ENCODE measurements at regions not wholly inside any gene's neighbourhood (a gene's known extent, or its start where the extent isn't known, plus 50 kb on each side); places are given as distances from the start of the nearest gene placed in this dataset.

DNA sequence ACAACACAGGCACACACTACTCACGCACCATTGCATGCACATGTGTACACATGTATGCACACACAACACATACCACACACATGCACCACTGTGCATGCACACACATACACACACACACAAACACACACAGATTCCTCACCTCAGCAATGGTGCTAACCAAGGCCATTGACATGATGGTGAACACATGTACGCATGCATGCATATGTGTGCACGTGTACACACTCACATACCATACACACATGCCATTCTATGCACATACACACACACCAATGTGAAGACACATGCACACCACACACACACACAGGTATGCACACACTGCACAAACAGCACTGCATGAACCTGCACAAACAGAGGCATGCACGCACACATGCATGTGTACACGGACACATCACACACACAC is 976.0 kb downstream of the DCDC2C start:
- no peak overlapping the region for H3K4me3 ChIP-seq (ENCODE audit: low read depth, low read length)
- no peaks in the 10 kb centered on the region for H3K4me1 ChIP-seq (ENCODE audit: control insufficient read depth, insufficient read depth, low read length)
- DNase-seq (ENCODE audit: low read depth in 4 of 6, low spot score in 6 of 6), result no peak
- no peaks in the 10 kb centered on the region for H3K27me3 ChIP-seq (ENCODE audit: control insufficient read depth, insufficient read depth, low read length)
- WGBS (ENCODE audit: insufficient coverage), result 92% methylated on average over 3 of the region's 5 CpGs
- H3K36me3 ChIP-seq (ENCODE audit: control insufficient read depth, insufficient read depth, low read length), result no peaks in the 10 kb centered on the region
- H3K9me3 ChIP-seq (ENCODE audit: control insufficient read depth, insufficient read depth, low read length), result no peaks in the 10 kb centered on the region
- H3K27ac ChIP-seq (ENCODE audit: low read depth, low read length), result no peak overlapping the region

DNA sequence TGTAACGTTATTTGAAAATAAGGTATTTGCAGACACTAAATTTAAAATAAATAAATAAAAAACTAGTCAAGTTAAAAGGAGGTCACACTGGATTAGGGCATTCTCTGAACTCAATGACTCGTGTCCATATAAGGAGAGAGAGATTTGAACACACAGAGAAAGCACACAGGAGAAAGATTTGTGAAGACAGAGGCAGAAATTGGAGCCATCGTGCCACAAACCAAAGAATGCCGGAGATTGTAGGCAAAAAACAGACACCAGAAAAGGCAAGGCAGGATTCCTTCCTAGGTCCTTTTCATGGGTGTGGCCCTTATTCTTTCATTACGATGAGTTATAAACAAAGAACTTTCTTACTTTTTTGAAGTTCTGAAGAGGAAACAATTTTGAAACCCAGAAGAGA is 981.5 kb downstream of the DCDC2C start:
- WGBS (ENCODE audit: insufficient coverage), result 39% methylated on average over 3 of the region's 5 CpGs
- H3K9me3 ChIP-seq (ENCODE audit: control insufficient read depth, insufficient read depth, low read length), result no peaks in the 10 kb centered on the region
- DNase-seq (ENCODE audit: low read depth in 4 of 6, low spot score in 6 of 6), result no peak
- H3K4me3 ChIP-seq (ENCODE audit: low read depth, low read length), result no peak overlapping the region
- H3K36me3 ChIP-seq (ENCODE audit: control insufficient read depth, insufficient read depth, low read length), result no peaks in the 10 kb centered on the region
- H3K27me3 ChIP-seq (ENCODE audit: control insufficient read depth, insufficient read depth, low read length), result no peaks in the 10 kb centered on the region
- H3K27ac ChIP-seq (ENCODE audit: low read depth, low read length), result no peak overlapping the region
- H3K4me1 ChIP-seq (ENCODE audit: control insufficient read depth, insufficient read depth, low read length), result no peaks in the 10 kb centered on the region

DNA sequence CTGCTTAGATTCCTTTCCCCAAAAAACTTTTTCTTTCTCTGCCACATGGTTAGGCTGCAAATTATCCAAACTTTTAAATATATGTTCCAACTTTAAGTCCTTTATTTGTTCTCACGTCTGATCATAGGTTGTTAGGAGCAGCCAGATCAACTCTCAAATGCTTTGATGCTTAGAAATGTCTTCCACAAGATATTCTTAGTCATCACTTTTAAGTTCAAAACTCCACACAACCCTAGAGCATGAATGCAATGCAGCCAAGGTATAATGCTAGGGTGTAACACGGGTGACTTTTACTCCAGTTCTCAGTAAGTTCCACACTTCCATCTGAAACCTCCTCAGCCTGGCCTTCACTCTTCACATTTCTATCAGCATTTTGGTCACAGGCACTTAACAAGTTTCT is 987.5 kb downstream of the DCDC2C start:
- WGBS (ENCODE audit: insufficient coverage), result 93% methylated on average over 2 of the region's 2 CpGs

DNA sequence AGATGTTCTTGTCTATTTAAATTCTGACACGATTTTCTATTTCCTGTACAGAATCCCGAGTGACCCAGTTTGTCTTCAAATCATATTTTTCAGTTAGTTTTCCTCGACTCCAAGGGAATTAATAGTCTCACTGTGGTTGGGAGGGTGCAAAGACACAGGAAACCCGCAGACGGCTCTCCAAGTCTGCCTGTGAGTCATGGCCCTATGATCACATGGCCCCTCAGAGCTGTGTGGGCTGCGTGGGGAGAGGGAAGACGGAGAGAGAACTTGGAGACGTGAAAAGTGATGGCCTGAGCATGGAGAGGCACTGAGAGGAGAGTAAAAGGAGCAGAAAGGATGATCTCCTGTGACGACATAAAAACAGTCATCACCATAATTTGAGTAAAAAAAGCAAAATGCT is 989.9 kb downstream of the DCDC2C start:
- Histone ChIP-seq H3K27ac (ENCODE audit: low read depth, low read length) (no peak overlapping the region), H3K4me3 (ENCODE audit: low read depth, low read length) (no peak overlapping the region), H3K4me1 (ENCODE audit: control insufficient read depth, insufficient read depth, low read length) (no peaks in the 10 kb centered on the region), H3K36me3 (ENCODE audit: control insufficient read depth, insufficient read depth, low read length) (no peaks in the 10 kb centered on the region), H3K27me3 (ENCODE audit: control insufficient read depth, insufficient read depth, low read length) (no peaks in the 10 kb centered on the region), H3K9me3 (ENCODE audit: control insufficient read depth, insufficient read depth, low read length) (no peaks in the 10 kb centered on the region)
- WGBS (ENCODE audit: insufficient coverage), result 78% methylated on average over 4 of the region's 9 CpGs
- no peak for DNase-seq (ENCODE audit: low read depth in 4 of 6, low spot score in 6 of 6)

More for the DNA sequence above, 987.5 kb downstream of the DCDC2C start:
- no peak for DNase-seq (ENCODE audit: low read depth in 4 of 6, low spot score in 6 of 6)
- H3K27ac ChIP-seq (ENCODE audit: low read depth, low read length), result no peak overlapping the region
- no peaks in the 10 kb centered on the region for H3K4me1 ChIP-seq (ENCODE audit: control insufficient read depth, insufficient read depth, low read length)
- no peaks in the 10 kb centered on the region for H3K9me3 ChIP-seq (ENCODE audit: control insufficient read depth, insufficient read depth, low read length)
- H3K4me3 ChIP-seq (ENCODE audit: low read depth, low read length), result no peak overlapping the region
- no peaks in the 10 kb centered on the region for H3K36me3 ChIP-seq (ENCODE audit: control insufficient read depth, insufficient read depth, low read length)
- H3K27me3 ChIP-seq (ENCODE audit: control insufficient read depth, insufficient read depth, low read length), result no peaks in the 10 kb centered on the region

DNA sequence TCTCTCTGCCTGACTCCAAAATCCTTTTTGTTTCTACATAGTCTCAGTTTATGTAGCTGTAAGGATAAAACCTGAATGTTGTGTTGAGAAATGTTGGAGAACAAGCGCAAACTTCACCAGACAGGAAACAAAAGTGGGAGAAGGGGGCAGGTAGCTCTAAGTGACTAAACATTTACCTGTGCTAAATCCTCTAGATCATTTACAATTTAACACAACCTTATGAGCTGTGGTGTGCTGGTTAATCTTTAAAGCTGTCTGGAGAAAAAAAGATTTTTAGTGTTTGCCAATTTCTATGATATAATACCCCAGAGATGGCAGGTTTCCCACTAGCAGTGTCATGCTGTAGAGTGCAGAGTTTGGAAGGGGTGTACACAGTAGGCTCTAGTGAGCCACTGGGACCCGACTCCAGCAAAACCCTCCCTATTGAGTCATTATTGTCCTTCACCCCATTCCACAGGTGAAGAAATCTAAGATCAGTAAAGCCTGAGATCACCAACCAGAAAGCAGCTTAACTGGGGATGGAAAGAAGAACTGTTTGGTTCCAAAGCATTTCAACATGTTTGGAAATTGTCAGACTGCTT is 992.0 kb downstream of the DCDC2C start:
- no peaks in the 10 kb centered on the region for H3K36me3 ChIP-seq (ENCODE audit: control insufficient read depth, insufficient read depth, low read length)
- H3K9me3 ChIP-seq (ENCODE audit: control insufficient read depth, insufficient read depth, low read length), result no peaks in the 10 kb centered on the region
- no CpG with 5 or more reads among the region's 2 CpGs for WGBS (ENCODE audit: insufficient coverage)
- no peaks in the 10 kb centered on the region for H3K4me1 ChIP-seq (ENCODE audit: control insufficient read depth, insufficient read depth, low read length)
- H3K4me3 ChIP-seq (ENCODE audit: low read depth, low read length), result no peak overlapping the region
- no peak for DNase-seq (ENCODE audit: low read depth in 4 of 6, low spot score in 6 of 6)
- H3K27ac ChIP-seq (ENCODE audit: low read depth, low read length), result no peak overlapping the region
- H3K27me3 ChIP-seq (ENCODE audit: control insufficient read depth, insufficient read depth, low read length), result no peaks in the 10 kb centered on the region

DNA sequence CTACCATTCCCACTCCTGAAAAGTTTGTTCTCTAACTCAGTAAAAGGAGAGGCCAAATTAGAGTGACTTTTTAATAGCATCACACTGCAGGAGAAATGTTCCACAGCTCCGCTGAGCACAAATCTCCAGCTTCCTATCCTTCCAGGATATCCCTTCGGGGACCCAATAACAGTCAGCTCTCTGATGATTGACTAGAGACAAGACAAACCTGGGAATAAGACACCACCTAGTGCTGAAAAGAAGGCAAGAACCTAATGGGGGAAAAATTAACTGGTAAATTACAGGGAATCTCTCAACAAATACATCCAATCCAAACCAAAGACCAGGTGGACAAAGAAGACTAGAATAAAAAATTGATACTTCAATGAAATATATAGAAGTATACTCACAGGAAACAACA is 977.1 kb upstream of the SOX11 start:
- H3K36me3 ChIP-seq (ENCODE audit: control insufficient read depth, insufficient read depth, low read length), result no peaks in the 10 kb centered on the region
- H3K27ac ChIP-seq (ENCODE audit: low read depth, low read length), result no peak overlapping the region

DNA sequence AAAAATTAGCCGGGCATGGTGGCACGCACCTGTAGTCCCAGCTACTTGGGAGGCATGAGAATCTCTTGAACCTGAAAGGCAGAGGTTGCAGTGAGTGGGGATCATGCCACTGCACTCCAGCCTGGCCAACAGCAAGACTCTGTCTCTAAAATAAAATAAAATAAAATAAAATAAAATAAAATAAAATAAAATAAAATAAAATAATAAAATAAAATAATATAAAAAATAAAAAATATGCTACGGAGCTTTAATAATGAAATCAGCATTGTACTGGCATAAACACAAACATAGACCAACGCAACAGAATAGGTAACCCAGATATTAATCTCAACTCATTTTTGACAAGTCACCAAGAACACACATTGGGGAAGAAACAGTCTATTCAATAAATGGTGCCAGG is 973.4 kb upstream of the SOX11 start:
- no peaks in the 10 kb centered on the region for H3K27me3 ChIP-seq (ENCODE audit: control insufficient read depth, insufficient read depth, low read length)
- no peak overlapping the region for H3K4me3 ChIP-seq (ENCODE audit: low read depth, low read length)
- no CpG with 5 or more reads among the region's 4 CpGs for WGBS (ENCODE audit: insufficient coverage)
- H3K27ac ChIP-seq (ENCODE audit: low read depth, low read length), result no peak overlapping the region
- H3K4me1 ChIP-seq (ENCODE audit: control insufficient read depth, insufficient read depth, low read length), result no peaks in the 10 kb centered on the region
- H3K36me3 ChIP-seq (ENCODE audit: control insufficient read depth, insufficient read depth, low read length), result no peaks in the 10 kb centered on the region
- DNase-seq (ENCODE audit: low read depth in 4 of 6, low spot score in 6 of 6), result no peak
- H3K9me3 ChIP-seq (ENCODE audit: control insufficient read depth, insufficient read depth, low read length), result peaks cover 3% of the 10 kb centered on the region

More for the DNA sequence above, 977.1 kb upstream of the SOX11 start:
- WGBS (ENCODE audit: insufficient coverage), result no CpG with 5 or more reads among the region's 2 CpGs
- no peak overlapping the region for H3K4me3 ChIP-seq (ENCODE audit: low read depth, low read length)
- H3K27me3 ChIP-seq (ENCODE audit: control insufficient read depth, insufficient read depth, low read length), result no peaks in the 10 kb centered on the region
- H3K9me3 ChIP-seq (ENCODE audit: control insufficient read depth, insufficient read depth, low read length), result peaks cover 3% of the 10 kb centered on the region
- H3K4me1 ChIP-seq (ENCODE audit: control insufficient read depth, insufficient read depth, low read length), result no peaks in the 10 kb centered on the region
- DNase-seq (ENCODE audit: low read depth in 4 of 6, low spot score in 6 of 6), result no peak

DNA sequence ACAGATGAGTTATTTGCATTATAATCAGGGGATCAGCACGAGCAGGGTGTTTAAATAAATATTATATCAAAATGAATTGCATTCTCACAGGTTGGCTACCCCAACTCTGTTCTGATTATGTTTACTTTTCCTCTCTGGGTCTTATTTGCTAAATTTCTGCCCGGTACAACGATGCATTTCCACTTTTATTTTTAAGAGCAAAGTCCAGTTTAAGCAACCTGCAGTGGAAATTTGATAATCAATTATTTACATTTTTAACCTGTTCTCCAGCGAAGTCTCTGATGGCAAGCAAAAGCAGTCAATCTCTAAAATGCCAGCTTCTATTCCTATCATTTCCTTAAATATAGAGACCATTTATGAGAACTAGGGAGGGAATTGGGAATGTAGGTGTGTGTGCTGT is 966.6 kb upstream of the SOX11 start:
- DNase-seq (ENCODE audit: low read depth in 4 of 6, low spot score in 6 of 6), result no peak
- Histone ChIP-seq H3K27ac (ENCODE audit: low read depth, low read length) (no peak overlapping the region), H3K27me3 (ENCODE audit: control insufficient read depth, insufficient read depth, low read length) (no peaks in the 10 kb centered on the region), H3K4me3 (ENCODE audit: low read depth, low read length) (no peak overlapping the region), H3K36me3 (ENCODE audit: control insufficient read depth, insufficient read depth, low read length) (no peaks in the 10 kb centered on the region), H3K9me3 (ENCODE audit: control insufficient read depth, insufficient read depth, low read length) (peaks cover 2% of the 10 kb centered on the region), H3K4me1 (ENCODE audit: control insufficient read depth, insufficient read depth, low read length) (no peaks in the 10 kb centered on the region)
- WGBS (ENCODE audit: insufficient coverage), result no CpG with 5 or more reads among the region's 4 CpGs

DNA sequence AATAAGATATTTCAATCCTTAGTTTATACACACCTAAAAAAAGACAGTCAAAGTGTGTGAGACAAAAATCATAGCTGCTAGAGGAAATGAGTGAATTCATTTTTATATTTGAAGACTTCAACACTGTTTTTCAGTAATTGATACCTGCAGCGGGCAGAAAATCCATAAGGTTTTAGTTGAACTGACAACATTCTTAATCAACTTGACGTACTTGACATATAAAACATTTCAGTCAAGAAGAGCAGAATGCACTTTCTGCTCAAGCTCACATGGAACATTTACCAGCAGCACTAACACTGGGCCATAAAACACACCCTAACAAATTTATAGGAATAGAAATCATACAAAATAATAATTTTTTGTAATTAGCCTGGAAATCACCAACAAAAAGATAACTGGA is 959.6 kb upstream of the SOX11 start:
- Histone ChIP-seq H3K9me3 (ENCODE audit: control insufficient read depth, insufficient read depth, low read length) (peaks cover 2% of the 10 kb centered on the region), H3K4me1 (ENCODE audit: control insufficient read depth, insufficient read depth, low read length) (no peaks in the 10 kb centered on the region), H3K27ac (ENCODE audit: low read depth, low read length) (no peak overlapping the region), H3K27me3 (ENCODE audit: control insufficient read depth, insufficient read depth, low read length) (no peaks in the 10 kb centered on the region), H3K4me3 (ENCODE audit: low read depth, low read length) (no peak overlapping the region), H3K36me3 (ENCODE audit: control insufficient read depth, insufficient read depth, low read length) (no peaks in the 10 kb centered on the region)
- 100% methylated on average over 2 of the region's 2 CpGs for WGBS (ENCODE audit: insufficient coverage)
- DNase-seq (ENCODE audit: low read depth in 4 of 6, low spot score in 6 of 6), result peak in 1 of 6 donors; percentile 9

DNA sequence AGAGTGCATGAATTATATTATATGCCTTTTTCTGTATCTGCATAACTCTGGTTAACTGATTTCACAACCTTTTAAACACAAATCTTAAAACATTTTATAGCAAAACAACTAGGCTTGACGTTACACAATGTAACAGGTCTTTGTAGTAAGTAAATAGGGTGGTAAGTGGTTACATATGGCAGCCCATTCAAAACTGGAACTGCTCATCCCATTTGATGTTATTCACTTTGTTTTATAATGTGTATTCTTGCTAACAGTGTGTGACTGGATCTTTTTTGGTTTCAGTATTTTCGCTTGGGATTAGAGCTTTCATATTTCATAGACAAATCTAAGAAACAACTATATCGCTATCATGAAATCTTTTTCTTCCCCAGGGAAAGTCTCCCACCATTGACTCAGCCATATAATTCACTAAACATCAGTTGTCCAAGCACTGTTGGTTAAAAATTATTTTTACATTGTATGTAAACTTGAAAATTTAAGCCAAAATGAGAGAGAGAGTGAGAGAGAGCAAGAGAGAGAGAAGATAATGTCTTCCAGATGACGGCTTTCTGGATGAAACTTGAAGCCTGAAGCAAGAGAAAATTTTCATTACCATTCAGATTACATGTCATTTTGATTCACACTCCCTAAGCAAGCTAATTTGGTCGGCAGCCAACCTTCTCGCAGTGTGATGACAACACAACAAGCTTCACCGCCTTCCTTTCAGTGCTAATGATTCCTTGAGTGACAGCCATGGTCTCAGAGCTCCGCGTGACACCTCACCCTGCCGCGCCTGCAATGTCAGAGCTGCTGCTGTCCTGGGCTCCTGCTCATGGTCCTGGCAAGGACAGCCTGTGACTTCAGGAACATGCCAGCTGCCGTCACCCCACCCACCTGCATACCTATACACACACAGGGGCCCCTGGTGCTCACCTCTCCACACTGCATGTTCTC is 946.9 kb upstream of the SOX11 start:
- H3K4me1 ChIP-seq (ENCODE audit: control insufficient read depth, insufficient read depth, low read length), result peaks cover 4% of the 10 kb centered on the region
- peak; percentile 11 to 97 (median 42) for DNase-seq (ENCODE audit: low read depth in 4 of 6, low spot score in 6 of 6)
- H3K9me3 ChIP-seq (ENCODE audit: control insufficient read depth, insufficient read depth, low read length), result no peaks in the 10 kb centered on the region
- H3K27ac ChIP-seq (ENCODE audit: low read depth, low read length), result no peak overlapping the region
- 34% methylated on average over 8 of the region's 12 CpGs for WGBS (ENCODE audit: insufficient coverage)
- no peaks in the 10 kb centered on the region for H3K36me3 ChIP-seq (ENCODE audit: control insufficient read depth, insufficient read depth, low read length)
- H3K27me3 ChIP-seq (ENCODE audit: control insufficient read depth, insufficient read depth, low read length), result no peaks in the 10 kb centered on the region
- H3K4me3 ChIP-seq (ENCODE audit: low read depth, low read length), result no peak overlapping the region
